ENCODE measurements at regions not wholly inside any gene's neighbourhood (a gene's known extent, or its start where the extent isn't known, plus 50 kb on each side); places are given as distances from the start of the nearest gene placed in this dataset.

- Histone ChIP-seq H3K9me3 (ENCODE audit: insufficient read depth, low read length) (no peaks in the 10 kb centered on the region), H3K79me2 (ENCODE audit: insufficient read depth, low read length) (no peaks in the 10 kb centered on the region), H3K4me3 (ENCODE audit: insufficient read depth, low read length, poor library complexity, severe bottlenecking) (no peak overlapping the region), H2AFZ (ENCODE audit: low read depth, low read length, severe bottlenecking) (no peak overlapping the region), H3K9me2 (replicated peaks; ENCODE audit: insufficient read depth, low read length) (no peaks in the 10 kb centered on the region), H3K9ac (ENCODE audit: low read length) (no peak overlapping the region), H3K27me3 (ENCODE audit: low read length) (no peaks in the 10 kb centered on the region), H3K27ac (ENCODE audit: low read depth, low read length) (no peak overlapping the region), H4K20me1 (ENCODE audit: low read depth, low read length) (no peaks in the 10 kb centered on the region), H3F3A (ENCODE audit: insufficient read depth) (no peaks in the 10 kb centered on the region), H3K36me3 (ENCODE audit: low read length) (no peaks in the 10 kb centered on the region), H3K4me2 (ENCODE audit: low read depth, low read length, poor library complexity, severe bottlenecking) (no peak overlapping the region)
- TF ChIP-seq EZH2phosphoT487 (conservative IDR thresholded peaks at IDR 0.05; ENCODE audit: low read length) (no peak), CTCF (IDR thresholded peaks at IDR 0.05; ENCODE audit: insufficient read depth, low read length, poor library complexity, severe bottlenecking) (no peak)
Measured at GRCh38 chr12:126397660-126398059, 1332.4 kb downstream of the AACS start.

GRCh38 chr12:126400831-126401230 is 1335.6 kb downstream of the AACS start:
- no peaks in the 10 kb centered on the region for H3K9me3 ChIP-seq (ENCODE audit: insufficient read depth, low read length)
- TF ChIP-seq EZH2phosphoT487 (conservative IDR thresholded peaks at IDR 0.05; ENCODE audit: low read length) (no peak), CTCF (IDR thresholded peaks at IDR 0.05; ENCODE audit: insufficient read depth, low read length, poor library complexity, severe bottlenecking) (no peak)

GRCh38 chr12:126404293-126404881 is 1339.2 kb downstream of the AACS start:
- Histone ChIP-seq H3K9ac (ENCODE audit: low read length) (no peak overlapping the region), H3K9me3 (ENCODE audit: insufficient read depth, low read length) (no peaks in the 10 kb centered on the region), H3K27me3 (ENCODE audit: low read length) (no peaks in the 10 kb centered on the region), H3K36me3 (ENCODE audit: low read length) (no peaks in the 10 kb centered on the region), H3K27ac (ENCODE audit: low read depth, low read length) (no peak overlapping the region), H3F3A (ENCODE audit: insufficient read depth) (no peaks in the 10 kb centered on the region), H3K79me2 (ENCODE audit: insufficient read depth, low read length) (no peaks in the 10 kb centered on the region), H3K4me3 (ENCODE audit: insufficient read depth, low read length, poor library complexity, severe bottlenecking) (no peak overlapping the region), H2AFZ (ENCODE audit: low read depth, low read length, severe bottlenecking) (no peak overlapping the region), H3K9me2 (replicated peaks; ENCODE audit: insufficient read depth, low read length) (no peaks in the 10 kb centered on the region), H3K4me2 (ENCODE audit: low read depth, low read length, poor library complexity, severe bottlenecking) (no peak overlapping the region), H4K20me1 (ENCODE audit: low read depth, low read length) (no peaks in the 10 kb centered on the region)
- TF ChIP-seq CTCF (IDR thresholded peaks at IDR 0.05; ENCODE audit: insufficient read depth, low read length, poor library complexity, severe bottlenecking) (no peak), EZH2phosphoT487 (conservative IDR thresholded peaks at IDR 0.05; ENCODE audit: low read length) (no peak)

More at GRCh38 chr12:126400831-126401230, 1335.6 kb downstream of the AACS start:
- Histone ChIP-seq H3K27me3 (ENCODE audit: low read length) (no peaks in the 10 kb centered on the region), H3K4me3 (ENCODE audit: insufficient read depth, low read length, poor library complexity, severe bottlenecking) (no peak overlapping the region), H3K36me3 (ENCODE audit: low read length) (no peaks in the 10 kb centered on the region), H2AFZ (ENCODE audit: low read depth, low read length, severe bottlenecking) (no peak overlapping the region), H3K27ac (ENCODE audit: low read depth, low read length) (no peak overlapping the region), H3K9me2 (replicated peaks; ENCODE audit: insufficient read depth, low read length) (no peaks in the 10 kb centered on the region), H3K4me2 (ENCODE audit: low read depth, low read length, poor library complexity, severe bottlenecking) (no peak overlapping the region), H3K9ac (ENCODE audit: low read length) (no peak overlapping the region), H4K20me1 (ENCODE audit: low read depth, low read length) (no peaks in the 10 kb centered on the region), H3F3A (ENCODE audit: insufficient read depth) (no peaks in the 10 kb centered on the region), H3K79me2 (ENCODE audit: insufficient read depth, low read length) (no peaks in the 10 kb centered on the region)
